DMS114 treated with DMSO at 0.1 percent for 48 hours (cell line): ENCODE measurements at regions not wholly inside any gene's neighbourhood (a gene's known extent, or its start where the extent isn't known, plus 50 kb on each side); places are given as distances from the start of the nearest gene placed in this dataset.
"Not testable (repeated sequence)": the region's sequence is repeated elsewhere in the genome, so short reads cannot be mapped to it uniquely, and the experiment has no call there.

Source experiments
- DNase-seq: peaks from one replicate; lab custom pipeline; 2025; ENCODE audit not compliant: unreplicated experiment; lab: John Stamatoyannopoulos, UW

DNA sequence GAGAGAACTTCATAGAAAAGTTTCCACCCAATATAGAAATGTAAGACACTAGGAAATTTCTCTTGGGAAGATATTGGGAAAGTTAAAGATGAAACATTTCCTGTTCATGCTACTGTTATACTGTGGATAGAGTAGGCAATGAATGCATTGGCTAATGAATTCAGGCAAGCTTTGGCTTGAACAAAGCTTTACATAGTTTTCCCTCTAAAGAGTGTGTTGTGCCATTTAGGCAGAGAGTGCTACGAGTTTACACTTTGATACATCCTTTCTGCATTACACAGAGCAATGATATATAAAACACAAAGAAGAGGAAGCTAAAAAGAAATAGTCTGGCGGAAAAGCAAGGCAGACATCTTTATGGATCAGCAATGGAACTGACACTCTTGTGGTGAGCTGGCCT is 125.9 kb upstream of the SHH start:
- DNase-seq, result no peak

DNA sequence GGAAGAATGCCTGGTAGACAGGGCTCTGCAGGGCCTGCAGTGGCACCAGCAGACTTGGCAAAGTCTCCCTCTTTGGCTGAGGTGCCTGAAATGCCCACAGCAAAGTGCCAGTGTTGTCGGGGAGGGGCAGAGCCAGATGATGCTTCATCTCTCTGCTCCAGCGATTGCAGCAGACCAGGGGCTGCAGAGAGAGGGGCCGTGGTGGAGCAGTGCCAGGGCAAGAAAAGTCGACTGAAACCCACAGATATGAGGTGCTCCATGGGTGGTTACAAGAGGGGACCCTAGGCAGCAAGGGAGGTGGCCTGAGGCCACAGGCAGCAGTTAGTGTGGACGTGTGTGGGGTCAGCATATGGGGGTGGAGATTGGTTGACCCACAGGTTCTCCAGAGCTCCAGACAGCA is 123.5 kb upstream of the SHH start:
- no peak for DNase-seq

GRCh38 chr7:155935005-155935557 is 122.8 kb upstream of the SHH start:
- no peak for DNase-seq

- DNase-seq, result not testable (repeated sequence)
These were observed 120.1 kb upstream of the SHH start for GRCh38 chr7:155932324-155932723.

DNA sequence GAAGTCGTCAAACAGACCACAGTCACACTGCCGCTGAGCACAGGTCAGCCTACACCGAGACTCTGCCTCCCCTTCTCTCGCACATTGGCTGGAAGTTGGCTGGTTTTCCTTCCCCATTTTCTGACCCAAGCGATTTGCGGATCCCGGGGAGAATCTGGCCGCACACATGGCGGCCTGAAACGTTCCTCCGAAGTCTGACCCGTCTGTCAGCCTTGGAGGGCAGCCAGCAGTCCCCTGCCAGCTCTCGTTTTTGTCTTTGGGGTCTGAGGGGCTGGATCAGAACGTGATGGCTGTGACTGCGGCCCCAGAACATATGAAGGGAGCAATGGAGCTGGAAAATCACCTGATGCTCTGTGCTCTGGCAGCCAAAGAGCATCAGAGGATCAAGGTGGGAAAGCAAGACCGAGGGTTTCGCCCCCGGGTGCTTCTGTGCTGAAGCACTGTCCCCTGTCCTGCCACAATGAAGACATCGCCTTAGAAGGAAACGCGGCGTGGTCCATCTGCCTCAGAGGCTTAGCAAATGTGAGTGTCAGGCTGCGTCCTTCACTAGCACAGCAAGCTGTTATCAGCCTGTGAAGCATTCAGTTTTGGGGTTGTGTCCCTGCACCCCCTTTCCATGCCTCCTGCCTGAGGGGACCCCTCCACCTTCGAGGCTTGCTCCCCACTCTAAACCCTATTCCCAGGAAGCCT is 119.3 kb upstream of the SHH start:
- DNase-seq, result no peak

- no peak for DNase-seq
These were observed 118.3 kb upstream of the SHH start for GRCh38 chr7:155930527-155930926.

DNA sequence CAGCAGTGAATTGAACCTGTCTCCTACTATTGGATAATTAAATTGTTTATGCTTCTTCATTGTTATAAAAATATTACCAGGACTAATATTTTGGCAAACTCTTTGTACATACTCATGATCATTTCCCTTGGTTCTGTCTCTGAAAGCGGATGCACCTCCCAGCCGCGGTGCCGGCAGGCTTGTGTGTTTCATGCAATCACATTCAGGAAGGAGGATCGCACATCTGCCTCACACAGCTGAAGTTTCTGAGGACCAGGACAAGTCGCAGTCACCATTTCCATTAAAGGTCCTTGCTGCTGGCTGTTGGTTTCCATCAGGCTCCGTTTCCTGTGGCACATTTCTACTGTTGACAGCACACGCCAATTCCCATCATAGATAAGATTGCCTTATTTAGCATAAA is 117.8 kb upstream of the SHH start:
- DNase-seq, result no peak

DNA sequence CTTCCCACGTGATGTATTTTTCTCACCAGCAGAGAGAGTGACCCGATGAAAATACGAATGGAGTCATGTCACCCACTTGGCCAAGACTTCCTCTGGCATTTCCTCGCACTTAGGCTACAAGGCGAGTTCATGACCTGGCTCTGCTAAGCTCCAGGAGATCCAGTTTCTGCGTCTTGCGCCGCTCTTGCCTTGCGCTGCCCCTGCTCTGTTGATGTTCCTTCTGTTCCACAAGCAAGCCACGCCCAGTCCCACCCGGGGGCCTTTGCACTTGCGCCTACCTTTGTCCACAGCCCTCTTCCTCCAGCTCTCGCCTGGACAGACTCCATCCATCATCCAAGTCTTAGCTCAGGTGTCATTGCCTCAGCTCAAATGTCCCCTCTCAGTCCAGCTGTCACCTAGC is 116.3 kb upstream of the SHH start:
- no peak for DNase-seq

DNA sequence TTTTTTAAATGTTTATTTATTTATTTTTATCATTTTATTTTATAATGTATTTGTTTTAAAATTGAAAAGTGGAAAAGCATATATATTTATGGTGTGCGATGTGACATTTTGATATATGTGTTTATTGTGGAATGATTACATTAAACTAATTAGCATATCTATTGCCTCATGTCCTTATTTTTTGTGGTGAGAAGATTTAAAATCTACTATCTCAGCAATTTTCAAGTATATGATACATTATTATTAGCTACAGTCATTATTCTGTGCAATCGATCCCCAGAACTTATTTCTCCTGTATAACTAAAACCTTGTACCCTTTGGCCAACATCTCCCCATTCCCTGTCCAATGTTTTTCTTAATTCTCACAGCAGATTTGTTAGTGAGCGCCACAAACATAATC is 115.6 kb upstream of the SHH start:
- DNase-seq, result no peak

- no peak for DNase-seq
These were observed 113.4 kb upstream of the SHH start for GRCh38 chr7:155925682-155926081.

DNA sequence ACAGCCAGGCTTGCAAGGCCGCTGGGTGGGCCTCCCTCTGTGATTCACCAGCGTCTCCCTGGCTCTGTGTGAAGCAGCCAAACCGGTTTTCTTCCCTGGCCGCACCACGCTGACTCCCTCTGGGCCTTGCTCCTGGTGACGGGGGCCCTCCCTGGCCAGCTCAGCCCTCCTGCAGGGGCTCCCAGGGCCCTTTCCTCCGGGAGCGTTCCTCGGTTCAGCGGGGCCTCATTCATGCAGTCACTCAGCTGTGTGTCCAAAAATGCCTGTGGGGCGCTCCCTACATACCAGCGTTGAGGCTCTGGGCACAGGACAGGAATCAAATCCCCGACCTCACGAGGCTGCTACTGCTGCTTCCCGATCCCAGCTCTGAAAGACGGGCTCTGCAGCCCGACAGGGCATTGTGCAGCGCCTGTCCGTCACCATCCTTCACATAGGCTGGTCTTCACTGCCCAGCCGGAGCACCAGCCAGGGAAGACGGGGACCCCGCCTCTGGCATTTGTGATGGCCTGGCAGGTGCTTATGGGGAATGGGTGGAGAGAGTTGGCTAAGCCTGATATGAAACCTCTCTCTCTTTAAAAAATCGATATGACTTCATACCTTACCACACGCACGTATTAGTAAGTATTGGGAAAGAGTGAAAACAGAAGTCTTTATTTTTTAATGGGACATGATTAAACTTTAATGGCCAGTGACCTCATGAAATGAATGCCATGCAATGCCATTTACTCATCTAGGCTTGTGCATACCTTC is 110.0 kb upstream of the SHH start:
- no peak for DNase-seq

GRCh38 chr7:155921804-155922066 is 109.5 kb upstream of the SHH start:
- DNase-seq, result no peak

- DNase-seq, result no peak
These were observed 109.0 kb upstream of the SHH start for GRCh38 chr7:155921086-155921803.

DNA sequence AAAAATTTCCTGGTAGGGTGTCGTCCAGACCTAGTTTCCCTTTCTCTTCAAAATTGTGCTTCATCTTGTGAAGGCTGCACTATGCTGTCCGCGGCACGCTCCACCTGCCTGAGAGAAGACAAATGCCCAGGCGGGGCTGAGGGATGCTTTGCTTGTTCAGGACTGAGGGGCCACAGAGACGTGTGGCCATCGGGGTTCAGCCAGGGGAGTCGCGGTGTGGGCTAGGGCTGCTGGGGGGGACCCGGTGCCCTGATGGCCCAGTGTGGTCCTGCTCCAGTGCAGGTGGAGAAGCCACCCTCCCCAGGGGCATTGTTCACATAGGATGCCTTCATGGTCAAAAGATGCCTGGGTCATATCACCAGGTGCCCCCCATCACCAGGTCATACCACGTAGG is 107.8 kb upstream of the SHH start:
- no peak for DNase-seq

DNA sequence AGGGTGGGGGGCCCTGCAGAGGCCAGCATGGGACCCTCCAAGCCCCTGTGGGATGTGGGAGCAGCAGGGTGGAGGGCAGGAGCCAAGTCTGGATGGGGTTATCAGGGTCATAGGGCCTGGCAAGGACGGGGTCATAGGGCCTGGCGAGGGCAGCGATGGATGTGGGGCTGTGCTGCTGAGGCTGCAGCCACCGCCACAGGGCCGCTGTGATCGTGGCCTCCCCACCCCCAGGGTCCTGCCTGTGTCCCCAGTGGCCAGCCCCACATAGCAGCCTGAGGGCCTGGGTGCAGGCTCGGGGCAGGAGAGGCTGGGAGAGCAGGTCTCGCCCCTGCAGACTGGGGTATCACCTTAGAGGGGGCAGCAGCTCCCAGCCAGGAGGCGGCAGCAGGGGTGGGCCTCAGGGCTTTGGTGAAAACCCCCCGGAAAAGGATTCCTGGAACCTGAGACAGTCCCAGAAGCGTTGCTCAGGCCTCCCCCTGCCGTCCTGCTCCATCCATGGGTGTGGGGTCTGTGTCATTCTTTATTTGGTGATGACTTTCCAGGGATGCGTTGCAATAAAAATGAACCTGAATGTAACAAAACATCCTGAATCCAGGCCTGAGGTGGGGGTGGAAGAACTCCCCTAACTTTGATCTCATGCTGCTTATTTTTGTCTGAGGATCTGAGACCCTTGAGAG is 107.3 kb upstream of the SHH start:
- DNase-seq, result no peak

- DNase-seq, result no peak
These were observed 106.6 kb upstream of the SHH start for GRCh38 chr7:155918720-155919390.

DNA sequence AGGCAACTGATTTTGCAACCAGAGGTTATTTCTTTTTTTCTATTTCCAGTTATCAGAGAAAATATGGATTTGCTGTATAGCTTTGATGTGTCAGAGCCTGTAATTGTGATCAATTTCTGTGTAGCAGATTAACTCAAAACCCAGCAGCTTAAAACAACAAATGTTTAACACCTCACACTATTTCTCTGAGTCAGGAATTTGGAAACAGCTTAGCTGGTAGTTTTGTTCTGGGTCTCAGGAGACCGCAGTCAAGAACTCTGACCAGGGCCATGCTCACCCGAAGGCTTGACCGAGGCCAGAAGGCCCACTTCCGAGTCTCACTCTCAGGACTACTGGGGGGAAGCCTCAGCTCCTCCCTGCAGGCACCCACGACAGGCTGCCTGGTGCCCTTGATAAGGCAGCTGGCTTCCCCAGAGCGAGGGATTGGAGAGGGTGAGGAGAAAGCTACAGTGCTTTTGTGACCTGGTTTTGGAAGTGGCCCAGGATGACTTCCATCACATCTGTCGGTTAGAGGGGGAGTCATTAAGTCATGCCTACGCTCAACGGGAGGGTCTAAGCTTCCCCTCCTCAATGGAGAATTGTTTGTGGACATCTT is 105.7 kb upstream of the SHH start:
- DNase-seq, result no peak

- DNase-seq, result no peak
These were observed 104.8 kb upstream of the SHH start for GRCh38 chr7:155916926-155917655.

GRCh38 chr7:155914341-155914740 is 102.1 kb upstream of the SHH start:
- DNase-seq, result no peak

DNA sequence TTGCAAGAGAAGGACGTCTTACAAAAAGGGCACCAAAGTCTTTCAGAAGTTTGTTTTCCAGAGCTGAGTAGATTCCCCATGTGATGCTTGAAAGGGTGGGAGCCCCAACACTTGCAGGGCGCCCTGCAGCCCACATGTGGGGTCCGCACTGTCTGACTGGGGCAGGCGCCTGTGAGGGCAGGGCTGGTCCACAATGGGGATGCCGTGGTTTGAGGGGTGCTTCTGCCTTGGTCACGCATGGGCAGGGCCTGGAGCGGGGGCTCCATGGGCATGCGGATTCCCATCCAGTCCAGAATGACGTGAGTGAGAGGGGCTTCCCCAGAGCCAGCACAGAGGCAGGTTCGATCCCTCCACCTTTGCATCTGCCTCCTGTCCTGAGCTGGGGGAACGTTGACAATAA is 101.5 kb upstream of the SHH start:
- no peak for DNase-seq
